ENCODE measurements at regions not wholly inside any gene's neighbourhood (a gene's known extent, or its start where the extent isn't known, plus 50 kb on each side); places are given as distances from the start of the nearest gene placed in this dataset.

GRCh38 chr5:43802119-43802518 is 199.1 kb downstream of the NNT start:
- TF ChIP-seq ZNF274 (IDR thresholded peaks at IDR 0.05; ENCODE audit: low read depth, low read length) (no peak), YY1 (IDR thresholded peaks at IDR 0.05; ENCODE audit: insufficient read depth, insufficient read length) (no peak)

Data from NT2/D1 (cell line).